ENCODE measurements at regions not wholly inside any gene's neighbourhood (a gene's known extent, or its start where the extent isn't known, plus 50 kb on each side); places are given as distances from the start of the nearest gene placed in this dataset.

GRCh38 chr1:55951291-55951690, 628.1 kb downstream of the PLPP3 start:
- no peak overlapping the region for H3K27ac Mint-ChIP-seq (ENCODE audit: low read depth, unreplicated experiment)
- no TSS peak for BruUV-seq (replicated peaks)
- H3K36me3 Mint-ChIP-seq (ENCODE audit: insufficient read depth, unreplicated experiment): no peaks in the 10 kb centered on the region
- no peak for DNase-seq (ENCODE audit: unreplicated experiment)
- ChIA-PET CTCF (no interaction called here), POLR2A (no interaction called here)
- intact Hi-C loops (cut with micrococcal nuclease): no loop called here
- H3K9me3 Mint-ChIP-seq (ENCODE audit: unreplicated experiment): no peaks in the 10 kb centered on the region
- H3K27me3 Mint-ChIP-seq (ENCODE audit: insufficient read depth, unreplicated experiment): no peaks in the 10 kb centered on the region
- no peak overlapping the region for H3K4me3 Mint-ChIP-seq (ENCODE audit: unreplicated experiment)
- peaks cover 7% of the 10 kb centered on the region for H3K4me1 Mint-ChIP-seq (ENCODE audit: insufficient read depth, unreplicated experiment)
- TF ChIP-seq, protein P1, sequence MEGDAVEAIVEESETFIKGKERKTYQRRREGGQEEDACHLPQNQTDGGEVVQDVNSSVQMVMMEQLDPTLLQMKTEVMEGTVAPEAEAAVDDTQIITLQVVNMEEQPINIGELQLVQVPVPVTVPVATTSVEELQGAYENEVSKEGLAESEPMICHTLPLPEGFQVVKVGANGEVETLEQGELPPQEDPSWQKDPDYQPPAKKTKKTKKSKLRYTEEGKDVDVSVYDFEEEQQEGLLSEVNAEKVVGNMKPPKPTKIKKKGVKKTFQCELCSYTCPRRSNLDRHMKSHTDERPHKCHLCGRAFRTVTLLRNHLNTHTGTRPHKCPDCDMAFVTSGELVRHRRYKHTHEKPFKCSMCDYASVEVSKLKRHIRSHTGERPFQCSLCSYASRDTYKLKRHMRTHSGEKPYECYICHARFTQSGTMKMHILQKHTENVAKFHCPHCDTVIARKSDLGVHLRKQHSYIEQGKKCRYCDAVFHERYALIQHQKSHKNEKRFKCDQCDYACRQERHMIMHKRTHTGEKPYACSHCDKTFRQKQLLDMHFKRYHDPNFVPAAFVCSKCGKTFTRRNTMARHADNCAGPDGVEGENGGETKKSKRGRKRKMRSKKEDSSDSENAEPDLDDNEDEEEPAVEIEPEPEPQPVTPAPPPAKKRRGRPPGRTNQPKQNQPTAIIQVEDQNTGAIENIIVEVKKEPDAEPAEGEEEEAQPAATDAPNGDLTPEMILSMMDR (IDR thresholded peaks at IDR 0.05; ENCODE audit: unreplicated experiment): no peak

DNA sequence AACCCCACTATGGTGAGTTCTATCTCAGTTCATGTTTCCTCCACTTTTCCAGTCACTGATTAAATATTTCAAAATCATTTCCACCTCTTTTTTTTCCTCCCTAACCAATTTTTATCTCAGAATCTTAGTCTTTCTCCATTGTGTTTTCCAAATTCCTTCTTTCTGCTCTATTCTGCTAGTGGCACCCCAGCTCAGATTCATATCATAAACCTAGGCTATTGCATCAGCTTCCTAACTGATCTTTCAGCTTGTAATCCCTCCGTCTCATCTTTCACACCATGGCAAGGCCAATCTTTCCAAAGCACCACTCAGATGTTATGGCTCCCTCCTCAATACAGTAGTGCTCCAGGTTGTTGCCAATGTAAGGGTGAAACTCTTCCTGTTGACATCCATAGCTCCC, 631.9 kb downstream of the PLPP3 start:
- POLR2A ChIA-PET: interaction anchor here (0.7 kb wide), 1 partner anchor 793 kb away, joined by 6 read pairs; no protein-coding TSS in a partner anchor
- TF ChIP-seq, protein P1 (IDR thresholded peaks at IDR 0.05; ENCODE audit: unreplicated experiment): no peak

GRCh38 chr1:55943721-55944435, 635.5 kb downstream of the PLPP3 start:
- ChIA-PET CTCF (interaction anchor here (0.6 to 1.4 kb wide), 2 partner anchors 12 to 75 kb away, joined by 3 to 5 read pairs; no protein-coding TSS in a partner anchor), POLR2A (interaction anchor here (0.5 to 0.8 kb wide), 3 partner anchors 10 to 89 kb away, joined by 3 to 4 read pairs (median 3); no protein-coding TSS in a partner anchor)
- H3K27ac Mint-ChIP-seq (ENCODE audit: low read depth, unreplicated experiment): no peak overlapping the region
- H3K36me3 Mint-ChIP-seq (ENCODE audit: insufficient read depth, unreplicated experiment): no peaks in the 10 kb centered on the region
- H3K27me3 Mint-ChIP-seq (ENCODE audit: insufficient read depth, unreplicated experiment): no peaks in the 10 kb centered on the region
- H3K4me3 Mint-ChIP-seq (ENCODE audit: unreplicated experiment): no peak overlapping the region
- TF ChIP-seq, protein P1 (IDR thresholded peaks at IDR 0.05; ENCODE audit: unreplicated experiment): no peak
- intact Hi-C loops (cut with micrococcal nuclease): no loop called here
- no peak for DNase-seq (ENCODE audit: unreplicated experiment)
- H3K9me3 Mint-ChIP-seq (ENCODE audit: unreplicated experiment): no peaks in the 10 kb centered on the region
- BruUV-seq (replicated peaks): no TSS peak
- no peaks in the 10 kb centered on the region for H3K4me1 Mint-ChIP-seq (ENCODE audit: insufficient read depth, unreplicated experiment)

More for the DNA sequence above, 631.9 kb downstream of the PLPP3 start:
- Mint-ChIP-seq H3K4me3 (ENCODE audit: unreplicated experiment) (no peak overlapping the region), H3K9me3 (ENCODE audit: unreplicated experiment) (no peaks in the 10 kb centered on the region), H3K27ac (ENCODE audit: low read depth, unreplicated experiment) (no peak overlapping the region), H3K36me3 (ENCODE audit: insufficient read depth, unreplicated experiment) (no peaks in the 10 kb centered on the region), H3K27me3 (ENCODE audit: insufficient read depth, unreplicated experiment) (no peaks in the 10 kb centered on the region), H3K4me1 (ENCODE audit: insufficient read depth, unreplicated experiment) (no peaks in the 10 kb centered on the region)
- intact Hi-C loops (cut with micrococcal nuclease): no loop called here
- no peak for DNase-seq (ENCODE audit: unreplicated experiment)
- CTCF ChIA-PET: interaction anchor here (0.6 kb wide), 1 partner anchor 425 kb away, joined by 4 read pairs; no protein-coding TSS in a partner anchor
- no TSS peak for BruUV-seq (replicated peaks)

GRCh38 chr1:55943012-55943411, 636.4 kb downstream of the PLPP3 start:
- H3K4me3 Mint-ChIP-seq (ENCODE audit: unreplicated experiment): no peak overlapping the region
- CTCF ChIA-PET: no interaction called here
- TF ChIP-seq, protein P1 (IDR thresholded peaks at IDR 0.05; ENCODE audit: unreplicated experiment): no peak
- H3K4me1 Mint-ChIP-seq (ENCODE audit: insufficient read depth, unreplicated experiment): no peaks in the 10 kb centered on the region
- no peaks in the 10 kb centered on the region for H3K9me3 Mint-ChIP-seq (ENCODE audit: unreplicated experiment)
- intact Hi-C loops (cut with micrococcal nuclease): no loop called here
- POLR2A ChIA-PET: interaction anchor here (0.7 to 0.8 kb wide), 2 partner anchors 11 to 88 kb away, joined by 3 read pairs; no protein-coding TSS in a partner anchor
- H3K27me3 Mint-ChIP-seq (ENCODE audit: insufficient read depth, unreplicated experiment): no peaks in the 10 kb centered on the region
- DNase-seq (ENCODE audit: unreplicated experiment): no peak
- H3K36me3 Mint-ChIP-seq (ENCODE audit: insufficient read depth, unreplicated experiment): no peaks in the 10 kb centered on the region
- no peak overlapping the region for H3K27ac Mint-ChIP-seq (ENCODE audit: low read depth, unreplicated experiment)
- no TSS peak for BruUV-seq (replicated peaks)

All from MCF 10A (cell line).